ENCODE measurements at regions not wholly inside any gene's neighbourhood (a gene's known extent, or its start where the extent isn't known, plus 50 kb on each side); places are given as distances from the start of the nearest gene placed in this dataset.
"Not testable (repeated sequence)": the region's sequence is repeated elsewhere in the genome, so short reads cannot be mapped to it uniquely, and the experiment has no call there.

DNA sequence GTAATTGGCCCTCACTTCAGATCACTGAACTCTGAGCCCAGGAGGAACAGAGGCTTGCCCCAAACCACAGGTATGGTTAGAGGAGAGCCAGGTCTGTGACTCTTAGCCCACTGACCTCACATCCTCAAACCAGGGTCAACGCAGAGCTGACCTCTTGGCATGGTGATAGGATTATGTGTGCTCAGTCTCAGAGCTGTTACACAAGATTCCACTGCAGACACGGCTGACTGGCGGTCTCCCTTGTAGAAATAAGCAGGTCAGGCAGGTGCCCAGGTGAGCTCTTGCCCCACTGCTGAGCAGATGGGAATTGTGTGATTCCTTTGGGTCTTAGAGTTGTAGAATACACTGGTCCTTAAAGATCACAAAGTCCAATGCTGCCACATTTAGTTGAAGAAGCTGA lies 66.0 kb upstream of the PITX1 start:
- no peak for DNase-seq (ENCODE audit: low read depth)

DNA sequence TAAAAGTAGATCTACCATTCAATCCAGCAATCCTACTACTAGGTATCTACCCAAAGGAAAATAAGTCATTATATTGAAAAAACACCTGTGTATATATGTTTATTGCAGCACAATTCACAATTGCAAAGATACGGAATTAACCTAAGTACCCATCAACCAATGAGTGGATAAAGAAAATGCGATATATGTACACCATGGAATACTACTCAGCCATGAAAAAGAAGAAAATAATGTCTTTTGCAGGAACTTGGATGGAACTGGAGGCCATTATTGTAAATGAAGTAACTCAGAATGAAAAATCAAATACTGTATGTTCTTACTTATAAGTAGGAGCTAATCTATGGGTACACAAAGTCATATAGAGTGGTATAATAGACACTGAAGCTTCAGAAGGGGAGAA lies 63.4 kb upstream of the PITX1 start:
- no peak for DNase-seq (ENCODE audit: low read depth)

DNA sequence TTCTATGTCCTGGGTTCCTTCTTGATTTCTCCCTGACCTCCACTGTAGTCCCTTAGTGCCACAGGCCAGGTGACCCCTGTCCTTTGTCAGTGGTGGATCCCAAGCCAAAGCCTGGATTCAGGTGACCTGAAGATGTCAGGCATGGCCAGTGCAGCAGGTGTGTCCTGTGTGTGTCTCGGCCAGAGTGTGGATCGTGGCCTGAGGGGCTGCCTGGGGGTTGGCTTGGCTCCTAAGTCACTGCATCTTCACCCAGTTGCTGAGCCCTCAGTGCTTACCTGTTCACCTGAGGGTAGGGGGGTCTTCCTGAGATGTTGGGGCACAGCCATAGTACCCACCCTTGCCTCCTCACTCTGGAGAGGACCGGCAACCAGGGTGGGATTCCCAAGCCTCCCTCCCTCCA lies 61.8 kb upstream of the PITX1 start:
- no peak for DNase-seq (ENCODE audit: low read depth)

DNA sequence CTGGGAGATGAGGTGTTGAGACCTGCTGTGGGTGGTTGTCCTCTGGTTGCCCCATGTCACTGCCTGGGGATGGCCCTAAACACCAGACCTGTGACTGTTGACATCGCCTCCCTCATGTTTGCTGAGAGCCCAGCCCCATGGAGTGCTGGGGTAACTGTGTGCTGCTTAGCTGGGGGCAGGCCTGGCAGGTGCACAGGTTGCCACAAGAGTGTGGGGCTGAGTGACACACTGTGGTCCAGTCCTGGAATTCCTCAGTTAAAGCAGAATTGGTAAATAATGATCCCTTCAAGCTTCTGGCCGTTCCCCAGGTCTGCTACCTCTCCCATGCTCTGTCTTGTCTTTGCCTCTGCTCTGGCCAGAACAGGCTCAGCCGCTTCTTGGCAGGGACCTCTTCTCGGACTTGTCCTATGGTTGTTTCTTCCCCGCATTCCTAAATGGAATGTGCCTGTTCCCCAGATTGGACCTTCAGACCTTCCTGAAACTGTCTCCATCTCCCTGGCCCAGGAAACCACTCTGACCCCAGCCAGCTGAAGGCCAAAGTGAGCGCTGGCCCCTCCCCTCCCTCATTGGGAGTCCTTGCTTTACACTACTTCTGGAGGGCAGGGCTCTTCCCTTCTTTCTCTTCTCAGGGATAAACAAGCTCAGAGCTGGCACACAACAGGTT lies 61.2 kb upstream of the PITX1 start:
- DNase-seq (ENCODE audit: low read depth) = no peak

DNA sequence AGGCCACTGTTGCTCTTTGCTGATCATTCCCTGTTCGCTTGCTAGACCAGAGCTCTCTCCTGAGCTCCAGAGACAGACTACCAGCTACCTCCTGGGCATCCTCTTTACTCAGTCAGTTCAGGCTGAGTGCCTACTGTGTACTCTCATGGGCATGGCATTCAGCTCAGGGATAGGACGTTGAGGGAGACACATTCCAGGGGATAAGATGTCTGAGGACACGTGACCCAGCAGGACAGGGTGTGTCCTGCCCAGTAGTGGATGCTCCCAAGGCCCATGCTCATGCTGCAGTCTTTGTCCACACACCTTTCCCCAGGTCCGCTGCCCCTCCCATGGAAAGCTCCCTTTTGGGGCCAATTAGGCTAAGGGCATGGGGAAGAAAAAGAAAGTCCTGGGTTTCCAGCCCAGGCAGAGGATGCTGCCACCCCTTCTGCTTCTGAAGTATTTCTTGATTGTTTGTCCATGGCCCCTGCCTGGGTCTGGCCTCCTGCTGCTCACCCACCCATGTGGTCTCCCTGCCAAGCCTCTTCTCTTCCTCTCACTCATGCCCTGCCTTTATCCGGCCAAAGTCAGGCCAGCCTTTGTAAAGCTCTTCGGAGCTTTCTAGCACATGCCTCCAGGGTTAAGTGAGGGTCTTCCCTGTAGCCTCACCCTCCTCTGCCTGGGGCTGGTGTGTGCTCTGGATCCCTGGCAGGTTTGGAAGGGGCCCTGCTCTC lies 60.5 kb upstream of the PITX1 start:
- DNase-seq (ENCODE audit: low read depth) = peak; percentile 26

DNA sequence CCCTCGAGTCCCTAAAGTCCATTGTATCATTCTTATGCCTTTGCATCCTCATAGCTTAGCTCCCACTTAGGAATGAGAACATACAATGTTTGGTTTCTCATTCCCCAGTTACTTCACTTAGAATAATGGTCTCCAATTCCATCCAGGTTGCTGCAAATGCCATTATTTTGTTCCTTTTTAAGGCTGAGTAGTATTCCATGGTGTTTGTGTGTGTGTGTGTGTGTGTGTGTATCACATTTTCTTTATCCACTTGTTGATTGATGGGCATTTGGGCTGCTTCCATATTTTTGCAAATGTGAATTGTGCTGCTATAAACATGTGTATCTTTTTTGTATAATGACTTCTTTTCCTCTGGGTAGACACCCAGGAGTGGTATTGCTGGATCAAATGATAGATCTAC lies 59.5 kb upstream of the PITX1 start:
- DNase-seq (ENCODE audit: low read depth) = not testable (repeated sequence)

DNA sequence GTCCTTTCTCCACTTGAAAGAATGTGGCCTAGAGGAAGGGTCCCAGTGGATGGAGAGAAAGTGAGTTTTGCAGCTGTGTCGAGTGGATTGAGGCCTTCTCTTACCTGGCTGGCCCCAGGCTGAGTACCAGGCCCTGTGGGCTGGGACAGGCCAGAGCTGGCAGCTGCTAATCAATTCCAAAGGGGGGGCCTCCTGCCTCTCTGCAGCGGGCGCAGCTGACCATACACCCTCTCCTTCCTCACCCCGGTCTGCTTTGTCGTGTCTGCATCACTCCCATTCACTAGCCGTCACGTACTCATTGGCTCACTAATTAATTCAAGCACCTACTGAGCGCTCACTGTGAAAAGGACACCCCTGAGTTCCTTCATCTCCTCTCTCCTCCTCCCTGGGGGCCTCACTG lies 58.4 kb upstream of the PITX1 start:
- DNase-seq (ENCODE audit: low read depth) = no peak

DNA sequence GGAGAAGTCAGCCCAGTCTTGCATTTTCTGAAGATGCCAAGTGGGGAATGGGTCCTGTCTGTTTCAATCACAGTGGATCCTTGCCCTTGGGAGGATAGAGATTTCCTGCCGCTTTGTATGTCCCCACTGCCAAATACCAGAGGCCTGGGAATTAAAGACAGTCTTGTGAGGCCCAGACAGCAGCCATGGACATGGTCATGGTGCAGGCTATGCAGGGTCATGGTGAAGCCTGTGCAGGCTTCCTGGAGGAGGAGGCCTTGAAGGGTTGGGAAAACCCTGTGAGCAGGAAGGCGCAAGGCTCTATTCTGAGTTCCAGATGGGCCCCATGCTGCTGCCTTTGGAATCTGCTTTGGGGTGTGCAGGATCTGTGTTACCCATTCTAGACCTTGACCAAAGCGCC lies 57.3 kb upstream of the PITX1 start:
- no peak for DNase-seq (ENCODE audit: low read depth)

DNA sequence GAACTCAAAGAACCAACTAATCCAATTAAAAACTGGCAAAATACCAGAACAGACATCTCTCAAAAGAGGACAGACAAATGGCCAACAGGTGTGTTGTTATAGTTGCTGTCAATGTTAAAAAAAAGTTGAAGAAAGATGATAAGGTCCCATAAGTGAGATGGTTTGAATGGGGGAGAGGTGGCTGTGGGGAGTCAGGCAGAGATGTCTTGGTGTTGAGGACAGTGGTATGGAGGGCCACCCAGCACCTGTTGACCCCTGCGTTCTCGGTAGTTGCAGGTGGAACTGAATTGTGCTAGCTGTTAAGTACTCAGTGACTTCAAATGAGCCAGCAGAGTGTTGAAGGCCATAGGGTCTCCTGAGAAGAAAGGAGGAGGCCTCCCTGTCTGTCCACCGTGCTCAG lies 55.9 kb upstream of the PITX1 start:
- DNase-seq (ENCODE audit: low read depth) = no peak

DNA sequence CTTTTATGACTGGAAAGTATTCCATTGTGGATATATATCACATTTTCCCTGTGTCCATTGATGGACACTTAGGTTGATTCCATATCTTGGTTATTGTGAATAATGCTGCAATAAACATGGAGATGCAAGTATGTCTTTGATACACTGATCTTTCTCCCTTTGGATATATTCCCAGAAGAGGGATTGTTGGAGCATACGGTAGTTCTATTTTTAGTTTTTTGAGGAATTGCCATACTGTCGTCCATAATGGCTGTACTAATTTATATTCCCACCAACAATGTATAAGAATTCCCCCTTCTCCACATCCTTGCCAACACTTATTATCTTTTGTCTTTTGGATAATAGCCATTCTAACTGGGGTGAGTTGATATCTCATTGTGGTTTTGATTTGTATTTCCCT lies 54.9 kb upstream of the PITX1 start:
- no peak for DNase-seq (ENCODE audit: low read depth)

DNA sequence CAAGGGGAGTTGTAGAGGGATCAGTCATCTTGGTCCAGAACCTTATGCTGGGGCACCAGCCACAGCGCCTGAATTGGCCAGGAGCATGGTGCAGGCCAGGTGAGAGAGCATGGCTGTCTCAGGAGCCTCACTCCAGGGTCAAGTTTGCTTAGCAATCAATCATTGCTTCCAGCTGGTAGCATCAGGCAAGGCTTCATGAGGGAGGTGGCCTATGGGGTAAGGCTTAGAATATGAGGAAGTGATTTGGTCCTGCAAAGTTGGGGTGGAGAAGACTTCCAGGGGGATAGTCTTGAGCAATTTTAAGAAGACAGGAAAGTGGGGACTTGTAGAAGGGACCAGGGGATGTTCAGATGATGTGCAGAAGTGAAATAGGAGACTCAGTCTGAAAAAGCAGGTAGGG lies 53.9 kb upstream of the PITX1 start:
- no peak for DNase-seq (ENCODE audit: low read depth)

DNA sequence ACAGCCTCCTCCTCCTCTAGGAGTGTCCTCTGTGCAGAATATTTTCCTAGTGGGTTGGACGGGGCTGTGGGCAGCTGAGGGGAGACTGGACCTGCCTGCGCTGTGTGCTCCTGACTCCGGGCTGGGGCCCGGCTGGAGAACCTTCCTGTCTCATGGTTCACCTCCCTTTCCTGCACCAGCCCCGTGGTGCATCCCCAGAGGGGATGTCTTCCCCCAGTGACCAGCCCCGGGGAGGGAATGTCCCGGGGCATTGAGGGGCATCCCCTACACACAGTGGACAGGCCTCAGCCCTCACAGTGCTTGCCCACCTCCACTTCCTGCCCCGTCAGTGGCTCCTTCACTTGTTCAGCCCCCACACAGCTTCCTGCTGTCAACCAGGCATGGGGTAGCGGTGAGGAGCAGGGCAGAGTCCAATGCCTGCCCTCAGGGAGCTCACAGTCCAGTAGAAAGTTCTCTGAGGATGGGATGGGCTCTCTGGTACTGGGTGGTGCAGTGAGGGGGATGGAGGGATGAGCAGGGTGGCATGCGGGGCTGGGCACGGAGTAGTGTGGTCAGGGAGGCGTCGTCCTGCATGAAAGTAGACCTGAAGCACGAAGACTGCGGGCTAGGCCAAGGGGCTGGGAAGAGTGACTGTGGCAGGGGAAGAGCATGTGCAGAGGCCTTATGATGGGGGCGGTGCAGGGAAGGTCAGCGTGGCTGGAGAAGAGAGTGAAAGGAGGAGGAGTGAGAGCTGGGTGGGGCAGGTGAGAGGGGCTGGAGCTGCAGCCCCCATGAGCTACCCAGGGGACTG lies 52.1 kb upstream of the PITX1 start:
- no peak for DNase-seq (ENCODE audit: low read depth)

DNA sequence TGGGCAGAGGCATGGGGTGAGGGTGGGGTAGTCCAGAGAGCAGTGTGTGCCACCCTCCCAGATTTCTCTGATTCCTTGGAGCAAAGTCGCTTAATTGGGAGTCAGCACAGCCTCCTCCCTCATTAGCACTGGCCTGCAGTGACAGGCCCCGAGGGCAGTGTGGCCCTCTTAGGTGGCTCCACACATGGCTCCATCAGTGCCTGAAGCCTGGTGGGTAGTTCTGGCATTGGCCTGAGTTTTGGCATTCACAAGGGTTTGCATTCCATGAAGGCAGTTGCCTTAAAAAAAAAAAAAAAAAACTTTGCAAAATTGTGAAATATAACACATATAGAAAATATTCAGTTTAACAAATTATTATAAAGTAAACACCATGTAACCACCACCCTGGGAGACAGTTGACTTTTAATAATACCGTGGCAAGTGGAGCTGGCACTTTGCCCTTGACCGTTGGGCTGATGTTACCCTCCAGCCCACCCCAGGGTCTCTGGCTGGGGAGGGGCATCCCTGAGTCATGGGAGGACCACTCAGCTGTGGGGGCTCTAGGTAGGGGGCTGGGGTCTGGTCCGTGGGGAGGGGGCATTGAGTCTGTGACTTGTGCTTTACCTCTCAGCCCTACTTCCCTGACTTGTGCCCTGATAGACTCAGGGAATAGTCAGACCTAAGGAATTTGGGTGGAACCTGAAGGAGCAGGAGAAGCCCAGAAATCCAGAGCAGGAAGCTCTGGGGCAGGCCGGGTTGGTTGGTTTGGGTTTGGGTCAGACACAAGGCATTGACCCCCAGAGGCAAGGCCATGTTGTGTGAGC lies 51.3 kb upstream of the PITX1 start:
- peak; percentile 48 for DNase-seq (ENCODE audit: low read depth)
